ENCODE measurements at regions not wholly inside any gene's neighbourhood (a gene's known extent, or its start where the extent isn't known, plus 50 kb on each side); places are given as distances from the start of the nearest gene placed in this dataset.
A peak's percentile ranks its signal among the peaks of the same experiment; 100 is the strongest.

DNA sequence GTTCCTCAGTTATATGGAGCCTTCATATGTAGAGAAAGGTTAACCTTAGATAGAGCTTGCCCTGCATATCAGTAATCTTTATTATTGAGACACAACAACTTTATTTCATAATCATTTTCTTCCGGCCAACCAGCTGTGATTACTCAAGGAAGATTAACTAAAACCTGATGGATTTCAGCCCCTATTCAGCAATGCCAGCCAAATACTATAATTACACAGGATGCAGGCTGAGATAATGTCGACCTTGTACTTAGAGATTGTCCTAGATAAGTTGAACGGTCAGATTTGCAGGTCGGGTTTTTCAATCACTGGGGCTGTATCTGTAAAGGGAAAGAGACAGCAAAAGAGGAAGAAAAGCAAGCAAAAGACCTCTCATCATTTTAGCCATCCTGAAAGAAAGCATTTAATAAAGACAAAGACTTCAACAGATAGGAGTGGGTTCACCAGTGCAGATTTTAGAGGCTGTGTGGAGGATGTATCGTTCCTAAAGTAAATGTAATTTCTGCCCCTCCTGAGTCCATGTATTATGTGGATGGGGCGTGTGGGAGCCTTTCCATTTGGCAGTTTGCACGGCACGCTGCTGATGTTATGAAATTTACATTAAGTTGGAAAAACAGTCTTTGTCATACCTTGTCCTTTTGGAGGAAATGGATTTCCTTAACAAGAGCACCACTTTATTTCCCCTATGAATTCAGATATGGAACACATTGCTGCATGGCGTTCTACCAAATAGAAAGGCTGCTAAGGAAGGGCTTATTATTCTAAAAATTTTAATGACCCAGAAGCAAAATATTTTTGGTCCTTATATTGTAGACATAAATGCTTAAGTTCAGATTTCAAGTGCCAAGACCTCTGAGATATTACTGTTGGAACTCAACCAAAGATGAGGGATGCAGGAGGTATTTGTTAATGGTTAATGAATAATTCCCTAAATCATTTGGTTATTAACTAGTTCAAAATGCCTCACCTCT lies 496.7 kb downstream of the SPRY1 start:
- peak; percentile 81 for DNase-seq

DNA sequence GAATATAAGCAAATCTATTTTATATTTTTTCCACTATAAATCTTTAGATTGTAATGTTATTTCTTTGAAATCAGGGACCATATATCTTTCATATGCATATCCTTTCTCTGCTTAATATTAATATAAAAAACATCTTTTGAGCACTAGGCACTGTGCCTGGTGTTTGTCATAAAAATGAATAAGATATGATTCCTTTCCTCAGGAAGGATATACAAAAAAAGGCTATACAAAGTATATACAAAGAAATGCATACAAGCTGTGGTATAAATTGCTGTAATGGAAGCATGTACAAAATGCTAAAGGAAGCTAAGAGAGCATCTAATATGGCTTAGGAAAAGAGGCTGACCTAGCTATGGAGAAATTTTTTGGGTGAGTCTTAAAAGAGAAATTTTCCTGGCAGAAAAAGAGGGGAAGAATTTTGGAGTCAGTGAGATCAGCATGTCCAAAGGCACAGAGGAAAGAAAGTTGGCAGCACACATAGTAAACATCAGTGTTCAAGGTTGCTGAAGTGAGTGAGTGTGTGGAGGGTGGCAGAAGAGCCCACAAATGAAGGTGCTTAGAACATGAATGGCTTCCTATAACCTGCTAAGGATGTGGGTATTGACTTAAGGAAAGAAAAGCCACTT lies 500.0 kb downstream of the SPRY1 start:
- DNase-seq = no peak

DNA sequence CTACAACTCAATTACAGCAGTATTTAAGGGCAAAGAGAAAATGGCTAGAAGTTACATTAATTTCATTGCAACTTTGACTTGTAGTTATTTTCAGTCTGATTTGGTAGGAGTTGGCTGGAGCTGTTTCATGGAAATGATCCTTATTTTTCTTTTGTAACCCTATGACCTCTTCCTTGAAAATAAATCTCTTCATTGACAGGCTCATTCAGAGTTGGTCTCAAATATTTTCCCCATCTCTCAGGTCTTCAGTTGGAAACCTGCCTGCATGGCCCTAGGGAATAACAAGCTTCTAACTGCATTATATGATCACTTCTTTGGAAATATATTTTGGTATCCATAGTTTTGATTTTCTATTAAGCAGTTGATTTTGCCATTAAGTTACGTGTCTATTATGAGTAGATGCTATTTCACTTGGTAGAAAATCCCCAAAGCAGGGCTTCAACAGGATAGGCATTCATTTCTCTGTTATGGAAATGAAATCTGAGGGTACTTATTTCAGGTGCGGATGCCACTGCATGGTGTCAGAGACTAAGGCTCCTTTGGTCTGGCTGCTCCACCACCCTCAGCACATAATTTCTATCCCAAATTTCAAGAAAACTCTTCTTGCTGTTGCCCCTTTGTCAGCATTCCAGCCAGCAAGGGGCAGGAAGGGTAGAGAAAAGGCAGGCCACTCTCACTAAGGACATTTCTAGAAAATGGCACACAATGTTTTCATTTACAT lies 502.5 kb downstream of the SPRY1 start:
- DNase-seq = peak; percentile 51

DNA sequence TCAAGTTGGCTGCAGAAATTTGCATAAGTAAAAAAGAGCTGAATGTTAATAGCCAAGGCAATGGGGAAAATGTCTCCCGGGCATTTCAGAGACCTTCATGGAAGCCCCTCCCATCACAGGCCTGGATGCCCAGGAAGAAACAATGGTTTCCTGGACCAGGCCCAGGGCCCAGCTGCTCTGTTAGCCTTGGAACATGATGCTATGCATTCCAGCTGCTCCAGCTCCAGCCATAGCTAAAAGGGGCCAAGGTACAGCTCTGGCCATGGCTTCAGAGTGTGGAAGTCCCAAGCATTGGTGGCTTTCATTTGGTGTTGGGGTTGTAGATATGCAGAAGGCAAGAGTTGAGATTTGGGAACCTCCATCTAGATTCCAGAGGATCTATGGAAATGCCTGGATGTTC lies 508.3 kb downstream of the SPRY1 start:
- no peak for DNase-seq

DNA sequence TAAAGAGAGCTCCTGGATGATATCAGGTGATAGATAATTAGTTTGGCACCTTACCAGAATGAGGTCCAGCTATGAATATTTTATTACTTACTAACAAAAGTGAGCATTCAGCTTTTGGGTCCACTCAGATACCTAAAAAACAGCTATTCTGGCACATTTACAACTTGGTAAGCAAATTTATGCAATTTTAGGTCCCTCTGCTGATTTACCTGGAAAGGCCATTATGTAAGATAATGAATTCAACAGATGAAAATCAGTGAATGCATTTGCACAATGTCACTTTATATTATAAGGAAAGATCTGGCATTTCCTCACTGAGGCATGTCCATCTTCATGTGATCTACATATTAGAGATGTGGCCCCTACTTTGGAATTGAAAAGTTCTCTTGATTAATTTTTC lies 517.0 kb downstream of the SPRY1 start:
- DNase-seq = no peak

DNA sequence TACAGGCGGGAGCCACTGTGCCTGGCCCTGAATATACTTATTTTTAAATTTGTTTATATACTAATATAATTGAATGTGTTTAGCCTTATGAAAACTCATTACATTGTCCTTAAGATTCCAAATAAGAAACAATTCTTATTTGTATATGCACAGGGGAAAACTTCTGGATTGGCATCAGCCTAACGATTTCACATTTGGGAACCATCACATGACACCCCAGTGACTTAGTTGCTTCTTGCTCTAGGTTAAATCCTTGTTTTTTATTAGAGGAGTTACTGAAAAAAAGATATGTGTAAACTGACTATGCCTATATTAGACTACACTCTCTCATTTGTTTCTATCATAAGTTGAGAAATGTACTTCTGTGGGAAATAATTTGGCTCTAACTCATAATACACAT lies 520.2 kb downstream of the SPRY1 start:
- no peak for DNase-seq

DNA sequence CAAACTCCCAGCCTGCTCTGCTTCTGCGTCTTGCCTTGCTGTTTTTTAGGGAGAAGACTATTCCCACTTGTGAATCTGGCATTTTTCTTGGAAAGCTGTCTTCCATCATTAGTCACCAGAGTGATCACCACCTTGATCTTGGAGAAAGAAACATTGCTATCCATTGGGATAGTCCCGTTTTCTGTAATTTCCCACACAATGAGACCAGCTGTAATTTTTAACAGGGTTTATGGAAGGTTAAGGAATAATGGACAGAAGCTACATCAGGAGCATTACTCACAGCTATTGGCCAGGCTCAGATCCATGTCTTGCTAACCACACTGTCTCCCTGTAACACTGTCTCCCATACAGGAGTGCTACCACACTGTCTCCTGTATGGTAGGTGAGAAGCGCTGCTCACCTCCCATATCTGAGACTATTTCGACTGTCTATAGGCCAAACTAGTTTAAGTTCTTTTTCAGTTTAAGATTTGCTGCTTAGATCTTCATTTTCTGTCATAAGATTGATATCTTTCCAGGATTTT lies 523.0 kb downstream of the SPRY1 start:
- DNase-seq = peak; percentile 27

DNA sequence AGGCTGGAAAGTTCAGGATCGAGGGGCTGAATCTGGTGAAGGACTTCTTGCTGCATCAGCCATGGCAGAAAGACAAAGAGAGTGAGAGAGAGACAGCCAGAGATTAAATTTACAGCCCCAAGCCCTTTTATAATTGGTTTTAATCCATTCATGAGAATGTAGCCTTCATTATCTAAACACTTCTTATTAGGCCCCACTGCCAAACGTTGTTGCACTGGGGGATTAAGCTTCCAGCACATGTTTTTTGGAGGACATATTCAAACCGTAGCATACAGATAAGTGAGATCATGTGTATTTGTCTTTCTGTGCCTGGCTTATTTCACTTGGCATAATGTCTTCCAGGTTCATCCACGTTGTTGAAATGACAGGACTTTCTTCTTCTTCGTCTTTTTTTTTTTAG lies 524.7 kb downstream of the SPRY1 start:
- DNase-seq = no peak

DNA sequence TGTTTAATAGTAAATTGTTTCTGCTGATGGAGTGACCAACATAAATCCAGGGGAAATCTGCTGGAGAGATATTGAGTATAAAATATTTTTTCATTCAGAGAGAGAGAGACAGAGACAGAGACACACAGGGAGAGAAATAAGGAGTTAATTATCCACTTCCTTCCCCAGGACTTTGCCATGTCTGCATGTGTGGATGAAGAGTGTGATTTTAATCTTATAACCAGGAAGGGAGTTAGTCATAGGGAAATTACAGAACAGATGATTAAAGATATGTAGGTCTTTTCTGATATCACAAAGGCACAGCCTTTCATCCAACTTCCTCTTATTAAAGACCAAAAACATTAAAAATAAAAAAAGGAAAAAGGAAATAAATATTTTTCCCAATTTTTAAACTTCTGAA lies 526.3 kb downstream of the SPRY1 start:
- peak; percentile 45 for DNase-seq

DNA sequence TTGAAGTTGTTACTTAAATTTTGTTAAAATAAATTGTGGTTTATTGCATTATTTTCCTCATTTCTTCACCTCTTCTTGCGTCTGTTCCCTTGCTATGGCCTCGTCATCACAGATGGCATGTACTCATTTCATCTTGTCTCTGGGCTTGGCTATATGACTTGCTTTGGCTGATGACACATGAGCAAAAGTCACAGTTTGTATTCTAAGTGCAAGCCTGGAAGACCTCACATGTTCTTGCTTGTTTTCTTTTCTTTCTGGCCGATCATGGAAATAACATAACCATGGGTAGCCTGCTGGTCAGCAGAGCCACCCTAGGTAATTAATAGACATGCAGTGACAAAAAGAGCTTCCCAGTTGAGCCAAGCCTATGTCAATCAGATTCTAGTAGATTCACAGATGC lies 527.9 kb downstream of the SPRY1 start:
- no peak for DNase-seq

DNA sequence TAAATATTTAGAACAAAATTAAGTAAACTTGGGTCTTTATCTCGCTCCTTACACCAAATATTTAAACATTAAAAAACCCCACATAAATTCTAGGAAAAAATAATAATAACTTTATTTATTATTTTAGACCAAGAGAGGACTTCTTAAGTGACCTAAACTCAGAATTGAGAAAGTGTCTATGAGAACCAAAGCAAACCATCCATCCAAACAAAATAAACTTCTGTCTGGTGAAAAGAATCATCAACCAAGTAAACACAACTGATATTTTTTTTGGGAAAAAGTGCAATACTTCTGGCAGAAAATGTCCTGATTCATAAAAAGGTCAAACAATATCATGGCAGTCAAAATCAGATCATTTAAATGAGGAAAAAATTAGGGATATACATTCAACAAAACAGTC lies 533.0 kb downstream of the SPRY1 start:
- no peak for DNase-seq

DNA sequence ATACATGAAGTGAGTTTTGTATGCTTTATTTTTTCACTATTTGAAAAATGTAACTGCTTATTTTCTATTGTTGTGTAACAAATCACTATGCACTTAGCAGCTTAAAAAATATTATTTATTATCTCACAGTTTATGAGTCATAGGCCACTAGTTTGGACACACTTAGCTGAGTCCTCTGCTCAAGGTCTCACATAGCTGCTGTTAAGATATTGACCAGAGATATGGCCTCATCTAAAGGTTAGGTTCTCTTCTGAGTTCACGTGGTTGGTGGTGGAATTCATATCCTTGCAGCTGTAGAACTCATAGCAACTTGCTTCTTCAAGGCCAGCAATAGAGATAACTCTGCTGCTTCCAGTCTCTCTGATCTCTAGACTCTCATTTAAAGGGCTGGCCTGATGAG lies 534.4 kb downstream of the SPRY1 start:
- DNase-seq = no peak

DNA sequence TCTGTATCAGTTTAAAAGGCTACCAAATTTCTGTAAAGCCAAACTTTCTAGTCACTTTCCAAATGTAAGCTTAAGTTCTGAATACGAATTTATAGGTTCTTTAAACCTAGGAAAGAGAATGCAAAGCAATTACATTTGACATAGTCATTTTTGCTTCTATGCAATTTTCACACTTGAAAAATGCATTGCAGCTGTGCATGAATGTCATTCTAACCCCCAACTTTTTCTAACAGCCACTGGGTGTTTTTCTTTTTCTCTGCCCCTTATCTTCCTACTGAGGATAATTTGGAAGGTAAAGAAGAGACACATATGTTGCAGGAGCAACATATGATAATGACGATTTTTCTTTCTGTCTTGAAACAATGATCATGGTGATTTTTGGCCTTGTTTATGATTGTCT lies 537.5 kb downstream of the SPRY1 start:
- no peak for DNase-seq

DNA sequence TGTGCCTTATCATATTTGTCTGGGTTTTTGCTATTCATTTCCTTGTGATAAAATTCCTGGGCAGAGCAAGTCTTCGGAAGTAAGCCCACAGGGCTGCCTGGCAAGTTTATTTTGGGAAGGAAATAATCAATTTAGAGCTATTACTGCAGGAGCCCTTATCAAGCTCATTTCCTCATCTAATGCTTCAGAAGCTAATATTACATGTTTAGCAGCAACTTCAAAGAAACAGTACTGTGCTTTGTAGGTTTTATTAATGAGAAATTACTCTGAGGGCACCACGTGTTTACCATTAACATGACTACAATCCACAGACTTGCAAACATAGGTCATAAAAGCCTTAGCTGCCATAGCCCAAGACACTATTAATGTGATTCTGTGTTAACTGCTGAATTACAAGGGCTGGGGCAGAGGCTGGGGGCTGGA lies 540.0 kb downstream of the SPRY1 start:
- no peak for DNase-seq

DNA sequence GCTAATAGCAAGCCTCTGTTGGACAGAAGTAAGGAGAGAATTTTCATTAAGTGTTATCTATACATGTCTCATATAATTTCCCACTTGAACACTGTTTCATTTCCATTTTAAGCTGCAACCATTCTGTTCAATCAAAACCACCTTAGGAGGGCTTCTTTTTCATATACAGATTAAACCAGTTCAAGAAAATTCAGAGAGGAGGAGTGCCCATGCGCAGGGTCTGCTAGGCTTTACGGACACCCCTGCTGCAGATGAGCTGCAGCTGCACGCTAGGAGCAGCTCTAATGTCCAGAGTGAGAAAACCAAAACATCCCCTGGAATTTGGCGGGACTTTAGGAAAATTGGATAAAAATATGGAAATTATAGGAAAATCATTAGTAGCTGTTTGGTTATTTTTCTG lies 541.0 kb downstream of the SPRY1 start:
- no peak for DNase-seq

DNA sequence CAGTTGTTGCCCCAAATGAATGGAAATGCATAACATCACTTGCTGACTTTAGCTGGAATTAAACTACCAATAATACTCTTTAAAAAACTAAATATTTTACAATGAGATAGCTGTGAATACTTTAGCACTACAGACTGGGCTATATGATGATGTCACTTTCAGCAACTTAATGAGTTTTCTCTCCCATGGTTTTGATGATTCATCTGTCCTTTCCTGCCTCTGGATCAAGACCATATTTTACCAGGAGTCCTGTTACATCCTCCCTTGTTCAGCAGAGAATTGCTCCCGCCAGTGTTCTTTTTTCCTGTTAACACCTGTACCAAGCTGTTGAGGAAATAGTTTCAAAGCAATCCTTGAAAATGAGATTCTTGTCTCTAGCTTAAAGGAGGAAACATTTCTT lies 543.0 kb downstream of the SPRY1 start:
- peak; percentile 89 for DNase-seq

DNA sequence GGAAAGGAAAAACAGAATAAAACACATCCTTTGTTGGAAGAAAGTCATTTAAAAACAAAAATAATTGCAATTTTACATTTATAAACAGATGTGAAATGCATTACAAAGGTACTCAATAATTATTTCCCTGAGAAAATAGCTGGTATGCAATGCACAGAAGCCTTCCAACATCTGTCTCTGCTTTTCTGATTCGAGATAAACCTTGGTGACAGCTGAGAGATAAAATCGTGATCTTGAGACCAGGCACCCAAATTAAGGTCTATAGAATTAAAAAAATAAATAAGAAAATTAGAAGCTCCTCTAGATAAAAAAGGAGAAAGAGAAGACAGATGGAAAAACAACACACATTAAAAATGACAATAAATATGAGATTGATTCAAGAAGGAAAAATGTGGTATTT lies 544.0 kb downstream of the SPRY1 start:
- DNase-seq = no peak

DNA sequence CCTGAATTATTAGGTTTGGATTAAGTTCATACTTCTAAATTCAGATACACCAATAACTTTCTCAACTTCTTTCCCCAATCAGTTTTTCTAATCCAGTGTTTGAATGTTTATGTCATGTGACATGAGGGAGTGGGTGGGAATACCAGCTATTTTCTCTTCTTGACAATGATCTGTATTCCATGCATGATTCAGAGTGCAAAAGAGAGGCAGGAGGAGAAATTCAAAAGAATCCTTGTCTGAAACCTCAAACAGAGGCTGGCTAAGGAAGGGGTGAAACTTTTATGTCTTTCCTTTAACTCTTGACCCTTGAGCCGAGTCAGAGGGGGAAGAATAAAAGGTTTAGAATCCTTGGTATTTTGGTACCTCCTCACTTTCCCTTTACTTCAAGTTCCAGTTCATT lies 544.7 kb downstream of the SPRY1 start:
- peak; percentile 47 for DNase-seq

DNA sequence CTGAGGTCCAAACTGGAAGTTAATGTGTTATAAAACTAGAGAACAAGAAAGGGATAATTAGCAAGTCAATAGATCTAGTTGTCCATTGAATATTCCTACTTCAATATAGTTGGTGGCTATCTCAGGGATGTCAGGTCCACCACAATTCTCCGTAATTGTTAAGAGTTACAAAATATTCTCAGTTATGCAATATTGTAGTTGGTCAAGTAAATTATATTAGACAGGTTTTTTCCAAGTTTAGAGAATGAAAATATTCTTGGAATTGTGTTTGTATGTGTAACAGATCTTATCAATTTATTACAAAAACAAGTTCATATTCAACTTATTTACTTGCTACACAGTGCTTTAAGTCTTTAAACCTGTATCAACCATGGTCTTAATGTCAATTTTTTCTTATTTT lies 547.4 kb downstream of the SPRY1 start:
- DNase-seq = no peak

DNA sequence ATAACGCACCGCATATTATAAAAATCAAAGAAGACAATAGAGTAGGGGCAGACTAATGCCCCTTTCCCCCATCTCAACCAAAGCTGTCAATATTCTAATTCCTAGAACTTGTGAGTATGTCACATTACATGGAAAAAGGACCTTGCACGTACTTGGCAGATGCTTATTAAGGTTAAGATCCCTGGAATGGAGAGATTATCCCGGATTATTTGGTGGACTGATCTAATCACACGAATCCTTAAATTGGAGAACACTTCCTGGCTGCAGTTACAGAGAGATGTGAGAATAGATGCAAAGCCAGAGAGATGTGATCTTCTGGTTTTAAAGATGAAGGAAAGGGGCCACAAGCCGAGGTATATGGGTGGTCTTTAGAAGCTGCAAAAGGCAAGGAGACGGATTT lies 548.7 kb downstream of the SPRY1 start:
- no peak for DNase-seq

DNA sequence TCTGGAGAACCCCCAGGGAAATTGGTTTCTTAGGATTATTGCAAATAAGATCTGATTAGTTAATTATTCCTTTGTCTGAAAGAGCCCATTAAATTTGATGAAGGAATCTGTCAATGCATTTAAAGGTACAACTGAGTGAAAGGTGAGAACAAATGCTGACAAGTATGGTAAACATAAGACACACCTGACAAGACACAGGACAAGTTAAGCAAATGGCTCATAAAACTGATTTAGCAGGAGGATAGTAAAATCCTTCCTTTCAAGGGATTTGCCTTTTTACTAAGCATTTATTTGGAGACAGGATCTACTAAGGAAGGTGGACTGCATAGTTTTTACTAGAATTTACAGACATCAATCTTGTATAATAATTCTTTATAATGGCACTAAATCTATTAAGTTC lies 553.9 kb downstream of the SPRY1 start:
- no peak for DNase-seq

DNA sequence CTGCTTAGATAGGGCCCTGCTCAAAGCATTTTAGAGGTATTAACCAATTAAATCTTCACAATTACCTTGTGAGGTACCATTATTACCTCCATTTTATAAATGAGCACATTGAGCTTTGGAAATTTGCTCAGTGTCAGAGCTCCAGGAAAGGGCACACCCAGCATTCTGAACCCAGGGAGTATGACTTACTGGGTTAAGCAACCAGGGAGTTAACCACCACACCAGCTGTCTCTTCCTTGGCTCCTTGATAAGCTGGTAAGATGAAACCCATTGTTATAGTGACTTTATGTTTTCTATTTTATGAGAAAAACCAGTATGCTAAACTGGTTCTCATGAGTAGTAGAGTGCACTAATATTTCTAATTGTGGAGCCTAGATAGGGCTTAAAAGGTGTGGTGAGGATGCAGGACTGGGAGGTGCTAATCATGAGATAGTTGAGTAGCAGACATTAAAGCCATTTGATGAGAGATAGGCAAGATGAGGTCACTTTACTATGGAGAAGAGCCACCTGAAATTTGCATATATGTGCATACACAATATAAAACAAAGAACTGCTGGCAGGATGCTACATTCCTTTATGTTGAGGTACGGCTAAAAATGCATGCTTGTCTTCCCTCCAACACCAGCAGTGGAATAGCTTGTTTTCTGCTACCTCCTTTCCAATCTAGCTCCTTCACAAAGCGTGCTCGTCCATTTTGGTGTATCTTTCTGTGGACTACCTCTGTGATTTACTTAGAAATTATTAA lies 556.1 kb downstream of the SPRY1 start:
- peak; percentile 71 for DNase-seq

DNA sequence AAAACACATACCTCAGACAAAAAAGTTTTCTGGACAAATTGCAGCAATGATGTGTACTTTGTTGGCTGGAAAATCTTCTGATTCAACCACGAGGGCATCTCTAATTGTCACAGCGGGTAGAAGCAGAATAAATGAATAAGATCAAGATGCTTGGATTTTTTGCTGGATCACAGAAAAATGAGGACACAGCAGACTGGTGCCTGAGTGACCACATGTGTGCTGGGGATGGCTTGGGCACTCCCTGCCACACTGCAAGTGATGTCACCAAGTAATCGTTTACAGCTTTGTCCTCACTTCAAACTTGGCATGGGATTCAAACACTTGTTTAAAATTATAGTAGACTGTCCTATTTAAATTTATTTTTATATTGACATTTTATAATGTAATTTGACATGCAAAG lies 557.0 kb downstream of the SPRY1 start:
- no peak for DNase-seq

All from fibroblast of upper back skin (primary cell).